RWPE1 (cell line): ENCODE measurements at regions not wholly inside any gene's neighbourhood (a gene's known extent, or its start where the extent isn't known, plus 50 kb on each side); places are given as distances from the start of the nearest gene placed in this dataset.

Experiments
- CTCF ChIA-PET: fragments of 350-600 bp; sonication (Branson Sonifier 250); formaldehyde crosslinking; extraction: SDS; loops from one replicate; lab custom pipeline; 2021; lab: Yijun Ruan, JAX
- POLR2A ChIA-PET: fragments of 400-600 bp; formaldehyde crosslinking; extraction: SDS; loops from one replicate; lab custom pipeline; 2020; ENCODE audit warnings: antibody characterized with exemption; ENCODE audit not compliant: low non-redundant PET; lab: Yijun Ruan, JAX
- DNase-seq: peaks from one replicate; pipeline ENCODE4 v3.0.0; 2012; ENCODE audit warnings: low spot score
- H3K27ac ChIP-seq: fragments of 450-650 bp; 2 replicates; pipeline ENCODE4 v1.5.1; 2017
- TF ChIP-seq, protein P1 (sequence below): fragments of 450-650 bp; conservative IDR thresholded peaks from 2 replicates; pipeline ENCODE4 v1.5.1; 2017; ENCODE audit warnings: low read depth, mild to moderate bottlenecking

DNA sequence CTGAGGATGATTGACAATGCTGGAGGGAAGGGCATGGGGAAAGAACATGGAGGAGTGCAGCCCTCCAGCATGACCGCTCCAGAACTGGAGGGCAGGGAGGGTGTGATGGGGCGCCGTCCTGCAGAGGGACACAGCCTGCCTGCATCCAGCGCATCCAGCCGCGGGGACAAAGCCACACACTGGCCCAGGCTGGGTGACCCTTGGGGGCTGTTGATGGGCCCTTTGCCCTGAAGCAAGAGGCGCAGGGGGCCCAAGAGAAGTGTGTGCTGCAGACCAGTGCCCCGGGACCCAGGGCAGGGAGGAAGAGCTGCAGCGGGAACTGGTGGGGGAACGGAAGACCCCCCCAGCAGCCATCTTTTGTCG lies 169.8 kb upstream of the PPP1R26 start:
- POLR2A ChIA-PET = no interaction called here
- CTCF ChIA-PET = interaction anchor here (0.6 kb wide), 1 partner anchor 183 kb away, joined by 3 read pairs; no protein-coding TSS in a partner anchor
- H3K27ac ChIP-seq = no peak overlapping the region
- TF ChIP-seq, protein P1, sequence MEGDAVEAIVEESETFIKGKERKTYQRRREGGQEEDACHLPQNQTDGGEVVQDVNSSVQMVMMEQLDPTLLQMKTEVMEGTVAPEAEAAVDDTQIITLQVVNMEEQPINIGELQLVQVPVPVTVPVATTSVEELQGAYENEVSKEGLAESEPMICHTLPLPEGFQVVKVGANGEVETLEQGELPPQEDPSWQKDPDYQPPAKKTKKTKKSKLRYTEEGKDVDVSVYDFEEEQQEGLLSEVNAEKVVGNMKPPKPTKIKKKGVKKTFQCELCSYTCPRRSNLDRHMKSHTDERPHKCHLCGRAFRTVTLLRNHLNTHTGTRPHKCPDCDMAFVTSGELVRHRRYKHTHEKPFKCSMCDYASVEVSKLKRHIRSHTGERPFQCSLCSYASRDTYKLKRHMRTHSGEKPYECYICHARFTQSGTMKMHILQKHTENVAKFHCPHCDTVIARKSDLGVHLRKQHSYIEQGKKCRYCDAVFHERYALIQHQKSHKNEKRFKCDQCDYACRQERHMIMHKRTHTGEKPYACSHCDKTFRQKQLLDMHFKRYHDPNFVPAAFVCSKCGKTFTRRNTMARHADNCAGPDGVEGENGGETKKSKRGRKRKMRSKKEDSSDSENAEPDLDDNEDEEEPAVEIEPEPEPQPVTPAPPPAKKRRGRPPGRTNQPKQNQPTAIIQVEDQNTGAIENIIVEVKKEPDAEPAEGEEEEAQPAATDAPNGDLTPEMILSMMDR = no peak
- no peak for DNase-seq

DNA sequence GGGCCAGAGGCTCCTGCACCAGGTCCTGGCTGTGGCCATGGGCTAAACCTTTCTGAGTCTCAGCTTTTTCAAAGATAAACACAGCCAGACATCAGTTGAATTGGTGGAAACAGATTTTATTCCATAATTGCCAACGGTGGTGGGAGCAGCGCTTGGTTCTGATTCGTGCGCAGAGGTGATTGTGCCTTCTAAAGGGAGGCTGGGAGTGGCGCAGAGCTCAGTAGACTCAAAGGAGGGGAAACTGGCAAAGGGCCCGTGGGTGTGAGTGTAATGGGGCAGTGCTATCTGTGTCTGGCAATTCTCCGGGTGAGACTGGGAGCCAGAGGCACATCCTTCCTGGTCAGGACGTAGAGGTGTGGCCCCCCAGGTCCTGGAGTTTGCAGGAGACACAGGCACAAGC lies 169.4 kb upstream of the PPP1R26 start:
- ChIA-PET POLR2A (no interaction called here), CTCF (interaction anchor here (0.6 kb wide), 1 partner anchor 184 kb away, joined by 3 read pairs; no protein-coding TSS in a partner anchor)
- TF ChIP-seq, protein P1 = no peak
- no peak for DNase-seq
- no peak overlapping the region for H3K27ac ChIP-seq

DNA sequence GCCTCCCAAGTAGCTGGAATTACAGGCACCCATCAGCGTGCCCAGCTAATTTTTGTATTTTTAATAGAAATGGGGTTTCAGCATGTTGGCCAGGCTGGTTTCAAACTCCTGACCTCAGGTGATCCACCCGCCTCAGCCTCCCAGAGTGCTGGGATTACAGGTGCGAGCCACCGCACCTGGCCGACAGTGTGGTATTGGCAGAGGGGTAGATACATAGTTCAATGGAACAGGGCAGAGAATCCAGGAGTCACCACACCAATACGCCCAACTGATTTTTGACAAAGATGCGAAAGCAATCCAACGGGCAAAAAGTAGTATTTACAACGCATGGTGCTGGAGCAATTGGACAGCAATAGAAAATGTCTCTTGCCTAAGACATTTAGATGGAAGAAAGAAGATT lies 164.0 kb upstream of the PPP1R26 start:
- TF ChIP-seq, protein P1 = no peak
- no peak overlapping the region for H3K27ac ChIP-seq
- ChIA-PET POLR2A (no interaction called here), CTCF (interaction anchor here (0.6 kb wide), 1 partner anchor 33 kb away, joined by 3 read pairs; no protein-coding TSS in a partner anchor)
- no peak for DNase-seq

DNA sequence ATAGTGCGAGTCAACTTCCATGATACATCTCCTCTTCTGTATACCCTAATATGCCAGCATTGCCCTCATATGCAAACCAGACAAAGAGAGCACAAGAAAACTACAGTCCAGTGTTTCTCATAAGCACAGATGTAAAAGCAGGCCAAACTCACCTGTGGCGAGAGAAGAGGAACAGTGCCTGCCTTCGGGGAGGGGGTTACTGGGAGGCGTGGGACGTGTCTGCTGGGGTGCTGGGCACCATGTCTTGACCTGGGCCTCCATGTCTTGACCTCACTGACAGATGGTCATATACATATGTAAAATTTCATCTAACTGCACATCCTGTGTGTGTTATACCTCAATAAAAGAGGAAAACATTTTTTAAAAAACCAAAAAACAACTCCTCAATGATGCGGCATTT lies 159.3 kb upstream of the PPP1R26 start:
- ChIA-PET POLR2A (no interaction called here), CTCF (no interaction called here)
- TF ChIP-seq, protein P1 = no peak
- no peak for DNase-seq
- no peak overlapping the region for H3K27ac ChIP-seq

DNA sequence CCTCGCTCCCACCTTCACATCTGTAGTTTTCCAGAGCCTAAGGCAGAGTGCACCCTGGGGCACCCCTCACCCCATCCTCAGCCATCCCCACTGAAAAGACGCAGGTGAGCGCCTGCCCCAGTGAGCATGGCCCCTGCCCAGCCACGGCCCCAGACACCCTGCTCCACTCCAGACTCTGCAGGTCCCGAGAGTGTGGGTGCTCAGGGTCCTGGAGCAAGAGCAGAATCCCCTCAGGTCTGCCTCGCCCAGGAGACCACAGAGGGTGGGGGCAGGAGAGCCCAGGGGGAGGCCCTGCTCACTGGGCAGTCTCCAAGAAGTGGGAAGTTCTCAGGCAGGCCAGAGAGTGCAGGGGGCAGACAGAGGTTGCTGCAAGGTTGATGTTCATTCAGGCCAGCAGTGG lies 158.6 kb upstream of the PPP1R26 start:
- DNase-seq = no peak
- TF ChIP-seq, protein P1 = no peak
- POLR2A ChIA-PET = no interaction called here
- CTCF ChIA-PET = no interaction called here
- H3K27ac ChIP-seq = no peak overlapping the region

DNA sequence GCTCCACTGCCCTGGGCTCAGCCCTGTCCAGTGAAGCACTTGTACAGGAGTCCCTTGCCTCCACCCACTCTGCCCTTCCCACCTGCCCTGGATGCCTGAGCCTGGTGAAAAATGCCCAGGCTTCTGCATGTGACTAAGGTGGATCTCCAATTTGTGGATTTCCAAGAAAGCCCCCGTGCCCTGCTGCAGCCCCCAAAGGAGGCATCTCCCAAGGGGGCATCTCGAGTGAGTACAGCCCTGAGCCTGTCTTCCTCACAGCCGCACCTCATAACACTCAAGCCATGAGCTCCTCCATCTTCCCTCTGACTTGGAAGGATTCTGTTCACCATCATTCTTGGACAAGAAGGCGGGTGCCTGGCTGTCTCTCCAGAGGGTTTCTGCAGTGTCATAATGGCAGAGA lies 158.0 kb upstream of the PPP1R26 start:
- CTCF ChIA-PET = no interaction called here
- POLR2A ChIA-PET = no interaction called here

More for the DNA sequence above, 158.0 kb upstream of the PPP1R26 start:
- DNase-seq = no peak
- TF ChIP-seq, protein P1 = no peak
- H3K27ac ChIP-seq = no peak overlapping the region
